B cell (primary cell): ENCODE measurements at regions not wholly inside any gene's neighbourhood (a gene's known extent, or its start where the extent isn't known, plus 50 kb on each side); places are given as distances from the start of the nearest gene placed in this dataset.
"Not testable (repeated sequence)": the region's sequence is repeated elsewhere in the genome, so short reads cannot be mapped to it uniquely, and the experiment has no call there.

Source experiments
- ATAC-seq: fragments of 200-7000 bp; cut with Tn5 transposase; one replicate; pipeline ENCODE4 v1.10.0; 2021; ENCODE audit warnings: low read depth, mild to moderate bottlenecking, moderate number of reproducible peaks, moderate library complexity
- CTCF ChIA-PET: fragments of 350-600 bp; sonication (Branson Sonifier 250); formaldehyde crosslinking; loops from one replicate; lab custom pipeline; 2021; ENCODE audit warnings: antibody characterized with exemption, inconsistent platforms; lab: Charles Lee
- POLR2A ChIA-PET: fragments of 350-600 bp; sonication (Branson Sonifier 250); formaldehyde crosslinking; loops from one replicate; lab custom pipeline; 2021; ENCODE audit warnings: antibody characterized with exemption; lab: Charles Lee
- DNase-seq: peaks from one replicate; pipeline ENCODE4 v3.0.0; 2013
- H2AFZ ChIP-seq: 2 replicates; pipeline ENCODE4 v1.6.1; 2012; ENCODE audit warnings: mild to moderate bottlenecking, low read depth, low read length; ENCODE audit not compliant: insufficient read depth, poor library complexity, severe bottlenecking
- H3K27ac ChIP-seq, 2 donors: 1 replicate in 1 of 2; 2 replicates in 1 of 2; pipeline ENCODE4 v1.5.1; 2012 to 2013; ENCODE audit warnings: low read length in 2 of 2, mild to moderate bottlenecking in 2 of 2, moderate library complexity in 1 of 2
- H3K27me3 ChIP-seq, 4 experiments: fragments of 200-600 bp in 1 of 4; sonication (generic) in 1 of 4; replicated peaks in 1 of 4; 1 replicate in 2 of 4; 2 replicates in 2 of 4; pipeline versions ENCODE4 v1.6.1 to v1.7.0; 2013 to 2016; ENCODE audit warnings: low read length in 3 of 4, mild to moderate bottlenecking in 2 of 4, mixed read lengths in 1 of 4, moderate library complexity in 1 of 4; ENCODE audit not compliant: insufficient read depth in 4 of 4, control insufficient read depth in 3 of 4; ENCODE audit errors: control extremely low read depth in 1 of 4
- H3K36me3 ChIP-seq, 2 experiments: replicated peaks in 1 of 2; 1 replicate in 1 of 2; 2 replicates in 1 of 2; pipeline versions ENCODE4 v1.6.1 to v1.7.1; 2013; ENCODE audit warnings: low read length in 1 of 2; ENCODE audit not compliant: insufficient read depth in 2 of 2, control insufficient read depth in 1 of 2; ENCODE audit errors: control extremely low read depth in 1 of 2, extremely low read depth in 1 of 2
- H3K4me1 ChIP-seq, 2 donors: fragments of 200-600 bp in 1 of 2; sonication (generic) in 1 of 2; 1 replicate in 1 of 2; 2 replicates in 1 of 2; pipeline versions ENCODE4 v1.5.1 to v1.6.1; 2013 to 2017; ENCODE audit warnings: low read length in 2 of 2; ENCODE audit not compliant: control insufficient read depth in 2 of 2, insufficient read depth in 2 of 2
- H3K4me2 ChIP-seq: replicated peaks from 2 replicates; pipeline ENCODE3; 2012; ENCODE audit warnings: mild to moderate bottlenecking, low read depth, low read length; ENCODE audit not compliant: poor library complexity, severe bottlenecking
- H3K4me3 ChIP-seq, 5 experiments: fragments of 200-600 bp in 1 of 5; sonication (generic) in 1 of 5; 1 replicate in 3 of 5; 2 replicates in 2 of 5; pipeline versions ENCODE4 v1.5.1 to v1.7.0; 2011 to 2016; ENCODE audit warnings: low read length in 4 of 5, mild to moderate bottlenecking in 4 of 5, low read depth in 2 of 5, control low read depth in 1 of 5, moderate library complexity in 1 of 5; ENCODE audit not compliant: insufficient read depth in 1 of 5; ENCODE audit errors: control extremely low read depth in 1 of 5, extremely low read depth in 1 of 5
- H3K79me2 ChIP-seq: fragments of 200-600 bp; sonication (generic); one replicate; pipeline ENCODE4 v1.6.0; 2016; ENCODE audit warnings: low read length; ENCODE audit not compliant: control insufficient read depth, insufficient read depth
- H3K9ac ChIP-seq: fragments of 200-600 bp; sonication (generic); 2 replicates; pipeline ENCODE4 v1.6.1; 2017; ENCODE audit warnings: mild to moderate bottlenecking, low read length, moderate library complexity
- H3K9me3 ChIP-seq, 3 donors: one replicate each; pipeline versions ENCODE4 v1.6.1 to v1.7.1; 2013; ENCODE audit warnings: low read length in 2 of 3; ENCODE audit not compliant: control insufficient read depth in 2 of 3, insufficient read depth in 1 of 3; ENCODE audit errors: control extremely low read depth in 1 of 3
- H4K20me1 ChIP-seq: 2 replicates; pipeline ENCODE4 v1.6.0; 2012; ENCODE audit warnings: mild to moderate bottlenecking, low read length; ENCODE audit not compliant: insufficient read depth, control insufficient read depth, poor library complexity, severe bottlenecking
- H3K27ac Mint-ChIP-seq: one replicate; pipeline ENCODE4 v1.8.0; 2021; ENCODE audit warnings: mixed read lengths
- H3K27me3 Mint-ChIP-seq: one replicate; pipeline ENCODE4 v1.8.0; 2021; ENCODE audit warnings: mixed read lengths
- H3K4me1 Mint-ChIP-seq: one replicate; pipeline ENCODE4 v1.8.0; 2021; ENCODE audit warnings: mixed read lengths
- H3K4me3 Mint-ChIP-seq: one replicate; pipeline ENCODE4 v1.8.0; 2021; ENCODE audit warnings: mixed read lengths
- H3K9me3 Mint-ChIP-seq: one replicate; pipeline ENCODE4 v1.8.0; 2022; ENCODE audit warnings: mixed read lengths; ENCODE audit not compliant: insufficient read depth
- WGBS: methylation state at CpG from one replicate; pipeline ENCODE4 v1.1.5; 2013; ENCODE audit warnings: missing lambda C conversion rate; ENCODE audit not compliant: insufficient coverage; 5-methylcytosine and 5-hydroxymethylcytosine counted together
- intact Hi-C: fragments of 100-400 bp; cut with micrococcal nuclease; formaldehyde crosslinking; loops from one replicate; pipeline ENCODE4 v1.10.0; 2022

- peaks cover 13% of the 10 kb centered on the region for H3K4me1 Mint-ChIP-seq
- H3K27ac ChIP-seq, ATAC-seq, H3K27me3 Mint-ChIP-seq, H4K20me1 ChIP-seq, H3K9me3 Mint-ChIP-seq, H3K4me1 ChIP-seq, intact Hi-C loops, H3K9me3 ChIP-seq, H3K36me3 ChIP-seq, H2AFZ ChIP-seq, H3K27me3 ChIP-seq, DNase-seq, H3K9ac ChIP-seq, H3K79me2 ChIP-seq, H3K4me2 ChIP-seq, H3K4me3 ChIP-seq, CTCF ChIA-PET, POLR2A ChIA-PET: not testable (repeated sequence)
- peak overlapping the region; percentile 67 for H3K27ac Mint-ChIP-seq
- no CpG with 5 or more reads among the region's 7 CpGs for WGBS
- H3K4me3 Mint-ChIP-seq: peak overlapping the region; percentile 56
Measured at GRCh38 chr3:195637011-195637410, 53.3 kb upstream of the APOD start.

GRCh38 chr3:195635898-195636685, 52.4 kb upstream of the APOD start:
- H3K27ac Mint-ChIP-seq: peak overlapping the region; percentile 59
- H3K27me3 Mint-ChIP-seq, POLR2A ChIA-PET, H3K4me1 ChIP-seq, H3K36me3 ChIP-seq, H4K20me1 ChIP-seq, H3K4me3 ChIP-seq, H2AFZ ChIP-seq, H3K9me3 ChIP-seq, H3K4me2 ChIP-seq, H3K27me3 ChIP-seq, H3K27ac ChIP-seq, H3K79me2 ChIP-seq, DNase-seq, intact Hi-C loops, ATAC-seq, H3K9me3 Mint-ChIP-seq, CTCF ChIA-PET, H3K9ac ChIP-seq: not testable (repeated sequence)
- H3K4me1 Mint-ChIP-seq: peaks cover 13% of the 10 kb centered on the region
- 92% methylated on average over 5 of the region's 21 CpGs for WGBS
- H3K4me3 Mint-ChIP-seq: peak overlapping the region; percentile 38

- DNase-seq: not testable (repeated sequence)
- WGBS: no CpG with 5 or more reads among the region's 64 CpGs
Measured at GRCh38 chr3:195635262-195635873, 51.6 kb upstream of the APOD start.

More at GRCh38 chr3:195635262-195635873, 51.6 kb upstream of the APOD start:
- H3K4me3 Mint-ChIP-seq, H3K4me3 ChIP-seq, H4K20me1 ChIP-seq, H3K27ac ChIP-seq, ATAC-seq, H3K9ac ChIP-seq, H3K79me2 ChIP-seq, H3K36me3 ChIP-seq, H3K27me3 Mint-ChIP-seq, CTCF ChIA-PET, H3K9me3 ChIP-seq, intact Hi-C loops, POLR2A ChIA-PET, H2AFZ ChIP-seq, H3K9me3 Mint-ChIP-seq, H3K4me1 ChIP-seq, H3K27me3 ChIP-seq, H3K4me2 ChIP-seq: not testable (repeated sequence)
- Mint-ChIP-seq H3K27ac (peak overlapping the region; percentile 32), H3K4me1 (peaks cover 13% of the 10 kb centered on the region)
